Kidney (tissue), 13 donors: ENCODE measurements at regions not wholly inside any gene's neighbourhood (a gene's known extent, or its start where the extent isn't known, plus 50 kb on each side); places are given as distances from the start of the nearest gene placed in this dataset.
"Not testable (repeated sequence)": the region's sequence is repeated elsewhere in the genome, so short reads cannot be mapped to it uniquely, and the experiment has no call there.

Experiments used
- DNase-seq, 5 donors: peaks; one replicate each; pipeline ENCODE4 v3.0.0-alpha.2; 2013 to 2020
- FAIRE-seq: peaks from 2 replicates; lab custom pipeline; 2012; peaks lifted over from hg19 to GRCh38; lab: Jason Lieb, UNC
- H3K27ac ChIP-seq, 2 donors: one replicate each; pipeline ENCODE4 v1.7.0; 2013; ENCODE audit warnings: low read depth in 2 of 2, low read length in 2 of 2, inconsistent platforms in 1 of 2
- H3K27me3 ChIP-seq: one replicate; pipeline ENCODE4 v1.7.1; 2013; ENCODE audit warnings: low read length, inconsistent platforms; ENCODE audit not compliant: control insufficient read depth, insufficient read depth
- H3K36me3 ChIP-seq, 3 donors: one replicate each; pipeline versions ENCODE4 v1.7.0 to v1.7.1; 2013; ENCODE audit warnings: low read length in 3 of 3, control low read depth in 1 of 3, inconsistent platforms in 1 of 3; ENCODE audit not compliant: insufficient read depth in 3 of 3, control insufficient read depth in 2 of 3
- H3K4me1 ChIP-seq, 3 donors: one replicate each; pipeline versions ENCODE4 v1.7.0 to v1.7.1; 2013; ENCODE audit warnings: low read length in 3 of 3, inconsistent platforms in 1 of 3, low read depth in 1 of 3; ENCODE audit not compliant: control insufficient read depth in 2 of 3, insufficient read depth in 2 of 3
- H3K4me3 ChIP-seq, 3 donors: one replicate each; pipeline versions ENCODE4 v1.7.0 to v1.8.1; 2013; ENCODE audit warnings: low read length in 3 of 3, control low read depth in 1 of 3, inconsistent platforms in 1 of 3
- H3K9ac ChIP-seq, 3 donors: one replicate each; pipeline versions ENCODE4 v1.7.0 to v1.7.1; 2013; ENCODE audit warnings: low read length in 3 of 3, control low read depth in 1 of 3, inconsistent platforms in 1 of 3
- H3K9me3 ChIP-seq, 3 donors: one replicate each; pipeline versions ENCODE4 v1.7.0 to v1.7.1; 2013; ENCODE audit warnings: low read length in 3 of 3, control low read depth in 1 of 3, inconsistent platforms in 1 of 3; ENCODE audit not compliant: control insufficient read depth in 2 of 3, insufficient read depth in 1 of 3
- CTCF ChIP-seq: IDR thresholded peaks from 3 replicates; pipeline ENCODE4 v1.5.1; 2012; ENCODE audit warnings: mild to moderate bottlenecking, moderate library complexity, borderline replicate concordance; ENCODE audit not compliant: insufficient read depth; ENCODE audit errors: extremely low read depth
- intact Hi-C: fragments of 100-400 bp; cut with DNase I; formaldehyde crosslinking; loops from one replicate; pipeline ENCODE4 v1.11.1; 2022
- donor health status: control.
- donor health status: control.
- donor health status: control.
- donor health status: control.
- donor health status: control.
- donor health status: DM: yes; HTN: yes; CAD: no.
- donor health status: Normal renal cell carcinoma (clear cell type).

- Histone ChIP-seq H3K27ac (no peak overlapping the region), H3K36me3 (no peaks in the 10 kb centered on the region), H3K4me1 (no peaks in the 10 kb centered on the region), H3K4me3 (no peak overlapping the region), H3K9ac (no peak overlapping the region), H3K9me3 (no peaks in the 10 kb centered on the region), H3K27me3 (no peaks in the 10 kb centered on the region)
- FAIRE-seq (no peak), DNase-seq (no peak)
- TF ChIP-seq CTCF, result no peak
- intact Hi-C loops, result no loop called here
Observed at GRCh38 chr11:130561441-130561881, 113.0 kb downstream of the ADAMTS15 start.

- no peak for FAIRE-seq
- Histone ChIP-seq H3K9ac (no peak overlapping the region), H3K4me1 (no peaks in the 10 kb centered on the region), H3K9me3 (no peaks in the 10 kb centered on the region), H3K27ac (no peak overlapping the region), H3K4me3 (no peak overlapping the region), H3K27me3 (no peaks in the 10 kb centered on the region), H3K36me3 (no peaks in the 10 kb centered on the region)
- DNase-seq, result no peak
- no peak for TF ChIP-seq CTCF
- intact Hi-C loops, result no loop called here
Observed at GRCh38 chr11:130562549-130562948, 114.1 kb downstream of the ADAMTS15 start.

GRCh38 chr11:130566360-130566759 lies 117.9 kb downstream of the ADAMTS15 start:
- H3K27me3 ChIP-seq, intact Hi-C loops, H3K4me1 ChIP-seq, FAIRE-seq, H3K27ac ChIP-seq, DNase-seq, H3K4me3 ChIP-seq, H3K9ac ChIP-seq, H3K9me3 ChIP-seq, H3K36me3 ChIP-seq: not testable (repeated sequence)

GRCh38 chr11:130571519-130571918 lies 123.1 kb downstream of the ADAMTS15 start:
- Histone ChIP-seq H3K9me3 (no peaks in the 10 kb centered on the region), H3K27me3 (no peaks in the 10 kb centered on the region), H3K4me1 (no peaks in the 10 kb centered on the region), H3K4me3 (no peak overlapping the region), H3K27ac (no peak overlapping the region), H3K9ac (no peak overlapping the region), H3K36me3 (no peaks in the 10 kb centered on the region)
- no peak for TF ChIP-seq CTCF
- intact Hi-C loops, result no loop called here
- DNase-seq, result no peak
- no peak for FAIRE-seq
